ENCODE measurements at regions not wholly inside any gene's neighbourhood (a gene's known extent, or its start where the extent isn't known, plus 50 kb on each side); places are given as distances from the start of the nearest gene placed in this dataset.
"Not testable (repeated sequence)": the region's sequence is repeated elsewhere in the genome, so short reads cannot be mapped to it uniquely, and the experiment has no call there.

GRCh38 chr4:128456171-128456570 is 168.6 kb upstream of the PGRMC2 start:
- peak in 2 of 56 donors; percentile 2 to 15 for DNase-seq

DNA sequence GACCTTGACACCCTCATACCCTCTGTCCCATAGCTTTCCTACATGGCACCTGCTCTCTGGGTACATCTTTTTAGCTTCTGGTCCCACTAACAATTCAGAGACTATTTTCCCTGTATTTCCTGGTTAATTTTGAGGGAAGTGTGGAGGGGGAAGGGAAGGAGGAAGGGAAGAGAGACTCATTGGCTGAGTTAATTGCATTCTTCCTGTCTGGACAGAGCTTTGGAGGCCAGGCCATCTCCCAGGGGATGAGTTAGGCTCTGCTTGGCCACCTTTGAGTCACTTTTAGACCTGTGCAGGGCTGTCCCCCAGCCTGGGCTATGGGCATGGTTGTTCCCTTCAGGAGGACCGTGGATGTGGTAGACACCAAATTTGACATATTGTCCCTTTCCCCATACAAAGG is 167.9 kb upstream of the PGRMC2 start:
- DNase-seq, result no peak

DNA sequence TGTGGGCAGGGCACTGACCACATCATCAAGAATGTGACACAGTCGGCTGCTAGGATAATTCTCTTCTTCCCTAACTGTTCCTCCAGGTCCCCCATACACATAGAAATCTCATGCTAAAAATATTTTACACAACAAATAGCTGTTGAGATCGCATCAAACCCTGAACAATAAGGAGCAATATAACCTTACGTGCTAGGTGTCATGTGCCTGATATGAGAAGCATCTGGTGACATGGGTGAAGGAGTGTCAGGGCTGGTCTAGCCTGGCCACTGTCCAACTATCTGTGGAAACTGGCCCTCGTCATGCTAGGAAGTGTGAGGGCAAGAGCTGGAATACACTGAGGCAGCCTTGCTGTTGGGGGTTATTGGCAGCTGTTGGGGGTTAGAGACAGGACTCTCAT is 167.3 kb upstream of the PGRMC2 start:
- DNase-seq, result no peak

GRCh38 chr4:128454281-128454871 is 166.8 kb upstream of the PGRMC2 start:
- DNase-seq, result peak in 48 of 56 donors; percentile 3 to 75 (median 40)

GRCh38 chr4:128452415-128452814 is 164.8 kb upstream of the PGRMC2 start:
- no peak for DNase-seq

- DNase-seq, result no peak
Measured at GRCh38 chr4:128451270-128451905, 163.8 kb upstream of the PGRMC2 start.

GRCh38 chr4:128450326-128451120 is 162.9 kb upstream of the PGRMC2 start:
- DNase-seq, result no peak

- DNase-seq, result no peak
Measured at GRCh38 chr4:128449251-128449650, 161.6 kb upstream of the PGRMC2 start.

DNA sequence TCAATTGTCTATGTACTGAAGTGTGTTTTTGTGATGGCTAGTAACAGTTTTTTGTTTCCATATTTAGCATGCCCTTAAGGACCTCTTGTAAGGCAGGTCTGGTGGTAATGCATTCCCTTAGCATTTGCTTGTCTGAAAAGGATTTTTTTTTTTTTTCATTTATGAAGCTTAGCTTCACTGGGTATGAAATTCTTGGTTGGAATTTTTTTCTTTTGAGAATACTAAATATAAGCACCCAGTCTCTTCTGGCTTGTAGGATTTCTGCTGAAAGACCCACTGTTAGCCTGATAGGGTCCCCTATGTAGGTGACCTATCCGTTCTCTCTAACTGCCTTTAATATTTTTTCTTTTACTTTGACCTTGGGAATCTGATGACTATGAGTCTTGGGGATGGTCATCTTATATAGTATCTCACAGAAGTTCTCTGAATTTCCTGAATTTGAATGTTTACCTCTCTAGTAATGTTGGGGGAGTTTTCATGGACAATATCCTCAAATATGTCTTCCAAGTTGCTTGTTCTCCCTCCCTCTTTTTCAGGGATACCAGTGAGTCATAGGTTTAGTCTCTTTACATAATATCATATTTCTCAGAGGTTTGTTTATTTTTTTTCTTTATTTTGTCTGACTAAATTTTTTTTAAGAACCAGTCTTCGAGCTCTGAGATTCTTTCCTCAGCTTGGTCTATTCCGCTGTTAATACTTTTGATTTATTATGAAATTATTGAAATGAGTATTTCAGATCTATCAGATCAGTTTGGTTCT is 157.1 kb upstream of the PGRMC2 start:
- DNase-seq, result no peak

DNA sequence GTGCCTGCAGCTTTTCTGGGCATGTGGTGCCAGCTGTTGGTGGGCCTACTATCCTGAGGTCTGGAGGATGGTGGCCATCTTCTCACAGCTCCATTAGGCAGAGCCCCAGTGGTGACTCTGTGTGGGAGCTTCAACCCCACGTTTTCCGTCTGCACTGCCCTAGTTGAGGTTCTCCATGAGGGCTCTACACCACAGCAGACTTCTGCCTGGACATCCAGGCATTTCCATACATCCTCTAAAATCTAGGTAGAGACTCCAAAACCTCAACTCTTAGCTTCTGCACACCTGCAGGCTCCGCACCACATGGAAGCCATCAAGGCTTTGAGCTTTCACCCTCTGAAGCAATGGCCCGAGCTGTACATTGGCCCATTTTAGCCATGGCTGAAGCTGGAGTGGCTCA is 153.3 kb upstream of the PGRMC2 start:
- no peak for DNase-seq

- DNase-seq, result not testable (repeated sequence)
Measured at GRCh38 chr4:128437023-128437422, 149.4 kb upstream of the PGRMC2 start.

- DNase-seq, result not testable (repeated sequence)
Measured at GRCh38 chr4:128429023-128429613, 141.5 kb upstream of the PGRMC2 start.

DNA sequence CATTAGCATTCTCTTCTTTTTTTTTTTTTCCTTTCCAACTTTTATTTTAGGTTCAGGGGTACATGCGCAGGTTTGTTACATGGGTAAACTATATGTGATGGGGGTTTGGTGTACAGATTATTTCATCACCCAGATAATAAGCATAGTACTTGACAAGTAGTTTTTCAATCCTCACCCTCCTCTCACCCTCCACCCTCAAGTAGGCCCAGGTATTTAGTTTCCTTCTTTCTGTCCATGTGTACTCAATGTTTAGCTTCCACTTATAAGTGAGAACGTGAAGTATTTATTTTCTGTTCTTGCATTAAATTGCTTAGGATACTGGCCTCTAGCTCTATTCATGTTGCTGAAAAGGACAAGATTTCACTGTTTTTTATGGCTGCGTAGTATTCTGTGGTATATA is 140.8 kb upstream of the PGRMC2 start:
- DNase-seq, result no peak

- no peak for DNase-seq
Measured at GRCh38 chr4:128427832-128428366, 140.3 kb upstream of the PGRMC2 start.

DNA sequence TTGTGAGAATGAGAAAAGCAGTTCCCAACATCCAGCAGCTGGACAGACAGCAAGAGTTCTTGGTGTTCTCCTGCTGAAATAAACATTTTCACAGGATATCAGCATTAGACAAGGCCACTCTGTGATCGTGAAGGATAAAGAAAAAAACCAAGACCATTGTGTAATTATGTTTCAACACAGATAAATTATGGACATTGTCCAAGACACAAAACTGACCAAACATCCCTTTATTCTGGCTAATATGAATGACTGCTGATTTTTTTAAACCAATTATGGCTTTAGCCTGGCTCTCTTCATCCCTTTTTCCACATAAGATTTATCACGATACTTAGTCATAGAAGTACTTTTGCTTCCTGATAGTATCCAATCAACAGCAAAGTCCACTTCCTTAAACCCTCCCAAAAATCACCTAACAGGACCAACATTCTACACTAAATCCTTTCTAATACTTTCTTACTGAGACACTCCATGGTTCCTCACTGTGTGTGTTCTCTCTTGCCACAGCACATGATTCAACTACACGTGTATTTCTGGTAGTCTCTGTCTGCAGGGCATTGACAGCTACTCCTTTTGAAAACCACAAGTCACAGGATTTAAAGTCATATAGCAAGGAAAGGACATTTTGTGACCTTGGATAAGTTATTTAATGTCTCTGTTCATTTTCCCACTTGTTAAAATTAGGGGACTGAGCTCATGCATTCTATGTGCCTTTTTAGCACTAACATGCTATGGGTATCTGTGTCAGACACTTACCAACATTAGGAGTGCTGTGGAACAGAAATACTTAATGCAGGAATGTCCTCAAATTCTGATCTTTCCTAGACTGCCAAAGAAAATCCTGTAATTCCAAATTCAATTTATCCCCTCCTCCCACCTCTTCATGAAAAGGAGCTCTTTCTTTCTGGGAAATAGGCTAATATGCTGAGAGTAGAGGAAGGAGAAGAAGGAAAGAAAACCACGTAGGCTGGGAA is 137.2 kb upstream of the PGRMC2 start:
- DNase-seq, result no peak

GRCh38 chr4:128422296-128422695 is 134.7 kb upstream of the PGRMC2 start:
- DNase-seq, result not testable (repeated sequence)

DNA sequence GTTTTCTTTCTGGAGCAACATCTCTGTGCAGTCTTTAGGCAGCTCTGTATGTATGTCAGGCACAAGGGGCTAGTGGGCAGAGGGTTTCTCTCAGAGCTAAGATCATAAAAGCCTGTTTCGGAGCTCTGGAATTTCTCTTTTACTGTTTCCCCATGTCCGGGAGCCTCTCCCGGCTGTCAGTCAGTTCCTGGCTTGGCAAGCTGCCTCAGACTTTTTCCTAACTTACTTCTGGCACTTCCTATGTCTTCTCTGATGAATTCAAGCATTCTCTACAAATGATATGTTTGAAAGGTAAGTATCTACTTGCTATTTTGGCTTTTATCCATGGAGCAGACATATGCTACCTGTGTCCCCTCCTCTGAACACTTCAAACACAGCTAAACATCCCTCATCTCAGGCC is 129.3 kb upstream of the PGRMC2 start:
- no peak for DNase-seq

GRCh38 chr4:128410037-128410436 is 122.4 kb upstream of the PGRMC2 start:
- DNase-seq, result no peak

DNA sequence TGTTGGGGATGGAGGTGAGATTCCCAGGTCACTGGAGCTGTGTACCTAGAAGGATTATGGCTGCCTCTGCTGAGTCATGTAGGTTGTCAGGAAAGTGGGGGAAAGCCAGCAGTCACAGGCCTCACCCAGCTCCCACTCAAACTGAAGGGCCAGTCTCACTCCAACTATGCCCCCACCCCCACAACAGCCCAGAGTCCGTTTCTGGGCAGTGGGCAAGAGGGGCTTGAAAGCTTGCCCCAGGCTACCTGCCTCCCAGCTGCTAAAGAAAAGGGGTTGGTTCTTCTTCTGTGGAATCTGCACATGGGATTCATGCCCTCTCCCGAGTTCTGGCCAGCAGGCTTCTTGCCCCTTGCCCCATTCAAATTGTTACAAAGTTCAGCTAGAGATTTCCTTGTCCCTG is 116.0 kb upstream of the PGRMC2 start:
- no peak for DNase-seq

DNA sequence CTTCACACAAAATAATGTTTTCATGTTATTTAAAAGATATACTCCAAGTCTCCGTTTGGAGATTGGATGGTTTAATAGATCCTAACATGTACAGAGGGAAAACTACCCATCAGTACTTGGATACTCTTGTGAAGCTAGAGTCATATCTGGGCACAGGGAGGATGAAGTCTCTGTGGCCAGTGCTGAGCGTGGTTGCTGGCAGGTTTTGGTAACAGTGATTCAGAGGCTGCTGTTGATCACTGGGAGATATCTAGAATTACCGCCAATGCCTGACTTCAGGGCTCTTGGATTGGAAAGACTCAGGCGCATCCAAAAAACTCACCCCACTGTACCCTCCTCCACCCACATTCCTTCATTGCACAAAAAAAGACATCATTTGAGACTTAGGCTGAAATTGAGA is 107.2 kb upstream of the PGRMC2 start:
- no peak for DNase-seq

All from amygdala (tissue), 56 donors.